WTC11 (cell line): ENCODE measurements at regions not wholly inside any gene's neighbourhood (a gene's known extent, or its start where the extent isn't known, plus 50 kb on each side); places are given as distances from the start of the nearest gene placed in this dataset.

Experiments used
- ATAC-seq: fragments of 200-7000 bp; cut with Tn5 transposase; 2 replicates; pipeline ENCODE4 v1.10.0; 2021; ENCODE audit warnings: mild to moderate bottlenecking, moderate library complexity
- CTCF ChIA-PET: fragments of 300-600 bp; sonication (Branson Sonifier 250); formaldehyde crosslinking; loops from one replicate; lab custom pipeline; 2021; ENCODE audit warnings: antibody characterized with exemption; lab: Charles Lee
- POLR2A ChIA-PET: fragments of 350-600 bp; sonication (Branson Sonifier 250); formaldehyde crosslinking; loops from one replicate; lab custom pipeline; 2021; ENCODE audit warnings: antibody characterized with exemption; lab: Charles Lee
- DNase-seq: peaks from one replicate; pipeline ENCODE4 v3.0.0; 2021; ENCODE audit warnings: low spot score
- H3K27ac Mint-ChIP-seq: 2 replicates; pipeline ENCODE4 v1.8.0; 2021; ENCODE audit warnings: mixed read lengths
- H3K27me3 Mint-ChIP-seq: 2 replicates; pipeline ENCODE4 v1.8.0; 2021; ENCODE audit warnings: low read depth, mild to moderate bottlenecking, moderate library complexity, mixed read lengths
- H3K36me3 Mint-ChIP-seq: 2 replicates; pipeline ENCODE4 v1.8.0; 2021; ENCODE audit warnings: mixed read lengths
- H3K4me1 Mint-ChIP-seq: 2 replicates; pipeline ENCODE4 v1.8.0; 2022; ENCODE audit warnings: mixed read lengths
- H3K4me3 Mint-ChIP-seq: 2 replicates; pipeline ENCODE4 v1.8.0; 2021; ENCODE audit warnings: mild to moderate bottlenecking, moderate library complexity, mixed read lengths
- H3K9me3 Mint-ChIP-seq: 2 replicates; pipeline ENCODE4 v1.8.0; 2021; ENCODE audit warnings: mixed read lengths
- AFF4 ChIP-seq: sonication (generic); formaldehyde crosslinking; IDR thresholded peaks from 2 replicates; pipeline ENCODE4 v1.8.1; 2023; ENCODE audit warnings: mild to moderate bottlenecking, missing genetic modification reagents, borderline replicate concordance
- ARID4B ChIP-seq: sonication (generic); formaldehyde crosslinking; IDR thresholded peaks from 2 replicates; pipeline ENCODE4 v1.8.0; 2023; ENCODE audit warnings: missing genetic modification reagents, mild to moderate bottlenecking, borderline replicate concordance
- CBFB ChIP-seq: sonication (generic); formaldehyde crosslinking; IDR thresholded peaks from 2 replicates; pipeline ENCODE4 v1.8.1; 2022; ENCODE audit warnings: mild to moderate bottlenecking, low read depth, missing genetic modification reagents
- GTF2I ChIP-seq: fragments of 250-450 bp; sonication (Bioruptor Pico); conservative IDR thresholded peaks from 2 replicates; pipeline ENCODE4 v1.4.0; 2021; ENCODE audit warnings: mild to moderate bottlenecking
- JUN ChIP-seq: sonication (generic); formaldehyde crosslinking; IDR thresholded peaks from 2 replicates; pipeline ENCODE4 v1.8.0; 2023; ENCODE audit warnings: mild to moderate bottlenecking, missing genetic modification reagents
- PRDM15 ChIP-seq: sonication (generic); formaldehyde crosslinking; IDR thresholded peaks from 2 replicates; pipeline ENCODE4 v1.8.0; 2022; ENCODE audit warnings: missing genetic modification reagents
- SMAD3 ChIP-seq: sonication (generic); formaldehyde crosslinking; IDR thresholded peaks from 2 replicates; pipeline ENCODE4 v1.8.0; 2022; ENCODE audit warnings: missing genetic modification reagents, mild to moderate bottlenecking, borderline replicate concordance
- TEAD1 ChIP-seq: sonication (generic); formaldehyde crosslinking; IDR thresholded peaks from 2 replicates; pipeline ENCODE4 v1.8.0; 2022; ENCODE audit warnings: mild to moderate bottlenecking, missing genetic modification reagents
- TEAD4 ChIP-seq: sonication (generic); formaldehyde crosslinking; IDR thresholded peaks from 2 replicates; pipeline ENCODE4 v1.8.0; 2022; ENCODE audit warnings: mild to moderate bottlenecking, missing genetic modification reagents
- USF2 ChIP-seq: sonication (generic); formaldehyde crosslinking; IDR thresholded peaks from 2 replicates; pipeline ENCODE4 v1.8.1; 2023; ENCODE audit warnings: mild to moderate bottlenecking, missing genetic modification reagents, moderate library complexity
- ZBTB21 ChIP-seq: sonication (generic); formaldehyde crosslinking; IDR thresholded peaks from 2 replicates; pipeline ENCODE4 v1.8.1; 2023; ENCODE audit warnings: mild to moderate bottlenecking, missing genetic modification reagents, borderline replicate concordance
- ZNF219 ChIP-seq: sonication (generic); formaldehyde crosslinking; IDR thresholded peaks from 2 replicates; pipeline ENCODE4 v1.8.0; 2023; ENCODE audit warnings: missing genetic modification reagents, mild to moderate bottlenecking, borderline replicate concordance
- ZNF281 ChIP-seq: sonication (generic); formaldehyde crosslinking; IDR thresholded peaks from 2 replicates; pipeline ENCODE4 v1.8.0; 2023; ENCODE audit warnings: mild to moderate bottlenecking, missing genetic modification reagents
- ZNF317 ChIP-seq: sonication (generic); formaldehyde crosslinking; IDR thresholded peaks from 2 replicates; pipeline ENCODE4 v1.8.1; 2023; ENCODE audit warnings: low read depth, mild to moderate bottlenecking, moderate library complexity, missing genetic modification reagents, borderline replicate concordance
- ZNF512 ChIP-seq: sonication (generic); formaldehyde crosslinking; IDR thresholded peaks from 2 replicates; pipeline ENCODE4 v1.8.1; 2022; ENCODE audit warnings: missing genetic modification reagents, borderline replicate concordance
- ZSCAN18 ChIP-seq: fragments of 250-450 bp; sonication (Bioruptor Pico); IDR thresholded peaks from 2 replicates; pipeline ENCODE4 v2.1.2; 2022; ENCODE audit warnings: mild to moderate bottlenecking, moderate library complexity

GRCh38 chr6:128742900-128743299 lies 140.0 kb upstream of the LAMA2 start:
- H3K27me3 Mint-ChIP-seq: peaks cover 22% of the 10 kb centered on the region
- H3K27ac Mint-ChIP-seq: peak overlapping the region; percentile 66; the same call in 1 of the 2 replicates
- no peak for DNase-seq
- peak; percentile 23; the same call in 1 of the 2 replicates for ATAC-seq
- peaks cover 39% of the 10 kb centered on the region for H3K36me3 Mint-ChIP-seq
- peaks cover 76% of the 10 kb centered on the region for H3K4me1 Mint-ChIP-seq
- TF ChIP-seq TEAD4 (CRISPR knock-in tag) (no peak), ZNF317 (CRISPR knock-in tag) (no peak), CBFB (CRISPR knock-in tag) (no peak), ZNF219 (CRISPR knock-in tag) (no peak), TEAD1 (no peak), JUN (CRISPR knock-in tag) (no peak), ZBTB21 (CRISPR knock-in tag) (no peak), SMAD3 (no peak), GTF2I (CRISPR knock-in tag) (no peak), PRDM15 (no peak), USF2 (no peak), ZNF512 (CRISPR knock-in tag) (no peak), ZSCAN18 (no peak)
- TF ChIP-seq, all 79 proteins: peak for 0
- peaks cover 32% of the 10 kb centered on the region for H3K9me3 Mint-ChIP-seq
- POLR2A ChIA-PET: interaction anchor here (0.8 to 0.9 kb wide), 2 partner anchors 223 to 1178 kb away, joined by 3 read pairs; no protein-coding TSS in a partner anchor
- CTCF ChIA-PET: interaction anchor here (0.7 to 1.3 kb wide), 3 partner anchors 12 to 415 kb away, joined by 3 to 4 read pairs (median 3); no protein-coding TSS in a partner anchor
- H3K4me3 Mint-ChIP-seq: no peak overlapping the region

GRCh38 chr6:128740951-128741350 lies 142.0 kb upstream of the LAMA2 start:
- no peak for ATAC-seq
- Mint-ChIP-seq H3K36me3 (peaks cover 32% of the 10 kb centered on the region), H3K27ac (no peak overlapping the region), H3K9me3 (peaks cover 28% of the 10 kb centered on the region), H3K4me1 (peaks cover 73% of the 10 kb centered on the region), H3K27me3 (peaks cover 24% of the 10 kb centered on the region), H3K4me3 (no peak overlapping the region)
- ChIA-PET POLR2A (no interaction called here), CTCF (no interaction called here)
- no peak for DNase-seq
- TF ChIP-seq ZNF281 (CRISPR knock-in tag): no peak
- no peak for TF ChIP-seq ARID4B (CRISPR knock-in tag)
- TF ChIP-seq AFF4 (CRISPR knock-in tag): no peak
